GM12878 (cell line): ENCODE measurements at regions not wholly inside any gene's neighbourhood (a gene's known extent, or its start where the extent isn't known, plus 50 kb on each side); places are given as distances from the start of the nearest gene placed in this dataset.

ENCODE experiments used
- ATAC-seq: fragments of 200-7000 bp; cut with Tn5 transposase; 3 replicates; pipeline ENCODE4 v1.9.1; 2020; ENCODE audit warnings: mild to moderate bottlenecking, moderate library complexity
- BruUV-seq: library from RNA; stranded (reverse); fragments of 400-500 nt; replicated peaks from 2 replicates; lab custom pipeline; 2021; lab: Mats Ljungman, UMichigan
- CTCF ChIA-PET: fragments of 300-600 bp; sonication (Branson Sonifier 250); formaldehyde crosslinking; extraction: SDS; loops from one replicate; lab custom pipeline; 2021; ENCODE audit warnings: inconsistent platforms; lab: Yijun Ruan, JAX
- POLR2A ChIA-PET: fragments of 350-600 bp; formaldehyde crosslinking; extraction: SDS; loops from one replicate; lab custom pipeline; 2021; ENCODE audit warnings: inconsistent platforms; lab: Charles Lee
- RAD21 ChIA-PET: fragments of 300-600 bp; sonication (Branson Sonifier 250); formaldehyde crosslinking; loops from one replicate; lab custom pipeline; 2023; ENCODE audit warnings: antibody characterized with exemption; ENCODE audit not compliant: unreplicated experiment; lab: Charles Lee
- SMC1A ChIA-PET: fragments of 300-600 bp; sonication (Branson Sonifier 250); formaldehyde crosslinking; loops from one replicate; lab custom pipeline; 2023; ENCODE audit not compliant: unreplicated experiment, uncharacterized antibody; lab: Charles Lee
- DNase-seq: peaks from one replicate; pipeline ENCODE4 v3.0.0-alpha.2; 2011; ENCODE audit warnings: low read depth, low spot score
- FAIRE-seq: peaks from 3 replicates; lab custom pipeline; 2011; peaks lifted over from hg19 to GRCh38; lab: Jason Lieb, UNC
- H2AFZ ChIP-seq: 2 replicates; pipeline ENCODE4 v1.6.0; 2011; ENCODE audit warnings: low read depth, low read length, control low read depth; ENCODE audit not compliant: control insufficient read depth
- H3K27ac ChIP-seq: 2 replicates; pipeline ENCODE4 v1.5.1; 2011; ENCODE audit warnings: control low read depth; ENCODE audit not compliant: control insufficient read depth, insufficient read depth
- H3K27me3 ChIP-seq, 2 experiments: replicated peaks in 1 of 2; 2 replicates each; pipeline versions ENCODE4 v1.6.0 to v1.6.1; 2011; ENCODE audit warnings: low read length in 1 of 2; ENCODE audit not compliant: control insufficient read depth in 2 of 2, insufficient read depth in 2 of 2
- H3K36me3 ChIP-seq, 2 experiments: 2 replicates each; pipeline ENCODE4 v1.5.1; 2011; ENCODE audit warnings: low read length in 1 of 2; ENCODE audit not compliant: control insufficient read depth in 2 of 2, insufficient read depth in 2 of 2
- H3K4me1 ChIP-seq: 2 replicates; pipeline ENCODE4 v1.6.1; 2011; ENCODE audit warnings: mild to moderate bottlenecking, low read length, moderate library complexity, mixed read lengths; ENCODE audit not compliant: control insufficient read depth, insufficient read depth
- H3K4me2 ChIP-seq: 2 replicates; pipeline ENCODE4 v1.6.0; 2011; ENCODE audit warnings: control low read depth; ENCODE audit not compliant: control insufficient read depth, insufficient read depth
- H3K4me3 ChIP-seq: fragments of 200-600 bp; sonication (generic); 2 replicates; pipeline ENCODE4 v1.5.1; 2016
- H3K79me2 ChIP-seq: 2 replicates; pipeline ENCODE4 v1.6.0; 2011; ENCODE audit warnings: low read length; ENCODE audit not compliant: control insufficient read depth, insufficient read depth
- H3K9ac ChIP-seq: 2 replicates; pipeline ENCODE4 v1.8.0; 2011; ENCODE audit warnings: low read length, control low read depth, mixed read lengths; ENCODE audit not compliant: control insufficient read depth, insufficient read depth
- H3K9me3 ChIP-seq: replicated peaks from 3 replicates; pipeline ENCODE4 v1.5.1; 2011; ENCODE audit warnings: mild to moderate bottlenecking, low read length; ENCODE audit not compliant: control insufficient read depth, insufficient read depth
- H4K20me1 ChIP-seq: 2 replicates; pipeline ENCODE4 v1.6.0; 2011; ENCODE audit not compliant: control insufficient read depth, insufficient read depth
- ASH2L ChIP-seq: fragments of 300-600, 200-600 bp; sonication (generic); IDR thresholded peaks from 2 replicates; pipeline ENCODE4 v1.6.1; 2017; ENCODE audit warnings: low read depth, mild to moderate bottlenecking, borderline replicate concordance
- BCL3 ChIP-seq: IDR thresholded peaks from 2 replicates; pipeline ENCODE4 v1.6.1; 2011; ENCODE audit warnings: borderline replicate concordance, low read depth, mild to moderate bottlenecking, moderate library complexity, low read length; ENCODE audit not compliant: insufficient read depth, poor library complexity, severe bottlenecking
- CHD2 ChIP-seq: IDR thresholded peaks from 2 replicates; pipeline ENCODE4 v1.6.1; 2011; ENCODE audit warnings: low read depth, low read length, improper control_type of control experiment, borderline replicate concordance
- E4F1 ChIP-seq: fragments of 450-650 bp; IDR thresholded peaks from 2 replicates; pipeline ENCODE4 v1.6.1; 2018; ENCODE audit warnings: borderline replicate concordance, mild to moderate bottlenecking; ENCODE audit not compliant: partially characterized antibody
- EGR1 ChIP-seq, 2 experiments: IDR thresholded peaks; 1 replicate in 1 of 2; 2 replicates in 1 of 2; pipeline ENCODE4 v1.6.1; 2011 to 2012; ENCODE audit warnings: low read depth in 2 of 2, low read length in 2 of 2, borderline replicate concordance in 1 of 2, mild to moderate bottlenecking in 1 of 2, moderate library complexity in 1 of 2
- IKZF1 ChIP-seq: fragments of 450-650 bp; conservative IDR thresholded peaks from 2 replicates; pipeline ENCODE4 v1.6.1; 2017; ENCODE audit warnings: antibody characterized with exemption, mild to moderate bottlenecking
- POLR2A ChIP-seq: IDR thresholded peaks from 2 replicates; pipeline ENCODE4 v1.6.1; 2011; ENCODE audit warnings: low read depth, mild to moderate bottlenecking, low read length
- SMARCA5 ChIP-seq: fragments of 450-650 bp; IDR thresholded peaks from 2 replicates; pipeline ENCODE4 v1.6.1; 2017; ENCODE audit warnings: mild to moderate bottlenecking
- TCF12 ChIP-seq: IDR thresholded peaks from 2 replicates; pipeline ENCODE4 v1.6.1; 2011; ENCODE audit warnings: low read depth, mild to moderate bottlenecking, low read length
- ZBTB33 ChIP-seq: fragments of 450-650 bp; IDR thresholded peaks from 2 replicates; pipeline ENCODE4 v1.6.1; 2017; ENCODE audit warnings: mild to moderate bottlenecking
- in situ Hi-C: fragments of 300-500 bp; cut with MboI; formaldehyde crosslinking; loops from 9 replicates; pipeline ENCODE4 v1.14.3; 2018; ENCODE audit warnings: mixed read lengths
- intact Hi-C: fragments of 100-400 bp; cut with micrococcal nuclease; formaldehyde crosslinking; loops from one replicate; pipeline ENCODE4 v1.14.2; 2022; ENCODE audit not compliant: unreplicated experiment
- TF ChIP-seq, protein P1 (sequence below): IDR thresholded peaks from 2 replicates; pipeline ENCODE4 v1.6.1; 2012; ENCODE audit warnings: mild to moderate bottlenecking, low read depth, low read length
- TF ChIP-seq, protein P2 (sequence below): fragments of 450-650 bp; IDR thresholded peaks from 2 replicates; pipeline ENCODE4 v1.6.1; 2017; ENCODE audit warnings: low read depth, mild to moderate bottlenecking, moderate library complexity

DNA sequence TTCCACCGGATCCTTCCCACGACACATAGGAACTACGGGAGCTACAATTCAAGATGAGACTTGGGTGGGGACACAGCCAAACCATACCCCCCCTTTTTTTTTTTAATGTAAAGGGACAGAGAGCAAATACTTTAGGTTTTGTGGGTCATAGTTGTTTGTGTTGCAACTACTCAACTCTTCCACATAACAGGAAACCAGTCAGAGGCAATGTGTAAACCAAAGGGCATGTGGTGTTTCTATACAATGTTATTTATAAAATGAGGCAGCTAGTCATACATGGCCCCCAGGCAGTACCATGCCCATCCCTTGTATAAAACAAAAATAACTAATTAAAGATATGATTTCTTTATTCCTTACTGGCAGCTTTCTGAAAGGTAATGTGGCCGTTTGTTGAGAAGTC, 845.4 kb upstream of the ADAMTS5 start (continued):
- TF ChIP-seq, protein P1, sequence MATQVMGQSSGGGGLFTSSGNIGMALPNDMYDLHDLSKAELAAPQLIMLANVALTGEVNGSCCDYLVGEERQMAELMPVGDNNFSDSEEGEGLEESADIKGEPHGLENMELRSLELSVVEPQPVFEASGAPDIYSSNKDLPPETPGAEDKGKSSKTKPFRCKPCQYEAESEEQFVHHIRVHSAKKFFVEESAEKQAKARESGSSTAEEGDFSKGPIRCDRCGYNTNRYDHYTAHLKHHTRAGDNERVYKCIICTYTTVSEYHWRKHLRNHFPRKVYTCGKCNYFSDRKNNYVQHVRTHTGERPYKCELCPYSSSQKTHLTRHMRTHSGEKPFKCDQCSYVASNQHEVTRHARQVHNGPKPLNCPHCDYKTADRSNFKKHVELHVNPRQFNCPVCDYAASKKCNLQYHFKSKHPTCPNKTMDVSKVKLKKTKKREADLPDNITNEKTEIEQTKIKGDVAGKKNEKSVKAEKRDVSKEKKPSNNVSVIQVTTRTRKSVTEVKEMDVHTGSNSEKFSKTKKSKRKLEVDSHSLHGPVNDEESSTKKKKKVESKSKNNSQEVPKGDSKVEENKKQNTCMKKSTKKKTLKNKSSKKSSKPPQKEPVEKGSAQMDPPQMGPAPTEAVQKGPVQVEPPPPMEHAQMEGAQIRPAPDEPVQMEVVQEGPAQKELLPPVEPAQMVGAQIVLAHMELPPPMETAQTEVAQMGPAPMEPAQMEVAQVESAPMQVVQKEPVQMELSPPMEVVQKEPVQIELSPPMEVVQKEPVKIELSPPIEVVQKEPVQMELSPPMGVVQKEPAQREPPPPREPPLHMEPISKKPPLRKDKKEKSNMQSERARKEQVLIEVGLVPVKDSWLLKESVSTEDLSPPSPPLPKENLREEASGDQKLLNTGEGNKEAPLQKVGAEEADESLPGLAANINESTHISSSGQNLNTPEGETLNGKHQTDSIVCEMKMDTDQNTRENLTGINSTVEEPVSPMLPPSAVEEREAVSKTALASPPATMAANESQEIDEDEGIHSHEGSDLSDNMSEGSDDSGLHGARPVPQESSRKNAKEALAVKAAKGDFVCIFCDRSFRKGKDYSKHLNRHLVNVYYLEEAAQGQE: no peak
- TF ChIP-seq, protein P2, sequence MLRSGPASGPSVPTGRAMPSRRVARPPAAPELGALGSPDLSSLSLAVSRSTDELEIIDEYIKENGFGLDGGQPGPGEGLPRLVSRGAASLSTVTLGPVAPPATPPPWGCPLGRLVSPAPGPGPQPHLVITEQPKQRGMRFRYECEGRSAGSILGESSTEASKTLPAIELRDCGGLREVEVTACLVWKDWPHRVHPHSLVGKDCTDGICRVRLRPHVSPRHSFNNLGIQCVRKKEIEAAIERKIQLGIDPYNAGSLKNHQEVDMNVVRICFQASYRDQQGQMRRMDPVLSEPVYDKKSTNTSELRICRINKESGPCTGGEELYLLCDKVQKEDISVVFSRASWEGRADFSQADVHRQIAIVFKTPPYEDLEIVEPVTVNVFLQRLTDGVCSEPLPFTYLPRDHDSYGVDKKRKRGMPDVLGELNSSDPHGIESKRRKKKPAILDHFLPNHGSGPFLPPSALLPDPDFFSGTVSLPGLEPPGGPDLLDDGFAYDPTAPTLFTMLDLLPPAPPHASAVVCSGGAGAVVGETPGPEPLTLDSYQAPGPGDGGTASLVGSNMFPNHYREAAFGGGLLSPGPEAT: no peak
- TF ChIP-seq BCL3: no peak

- ATAC-seq: no peak
- H3K79me2 ChIP-seq: no peaks in the 10 kb centered on the region
- H3K36me3 ChIP-seq: no peaks in the 10 kb centered on the region
- no TSS peak for BruUV-seq
- ChIA-PET SMC1A (no interaction called here), CTCF (no interaction called here), RAD21 (no interaction called here), POLR2A (no interaction called here)
- H3K9me3 ChIP-seq: no peaks in the 10 kb centered on the region; the same call in 2 of the 3 replicates
- no peak overlapping the region for H3K4me3 ChIP-seq
- DNase-seq: no peak
- H3K4me1 ChIP-seq: no peaks in the 10 kb centered on the region
- H3K27ac ChIP-seq: no peak overlapping the region
- intact Hi-C loops (no loop called here), in situ Hi-C loops (no loop called here)
- H2AFZ ChIP-seq: no peak overlapping the region
- no peak overlapping the region for H3K9ac ChIP-seq
- H3K4me2 ChIP-seq: no peak overlapping the region
- no peak for FAIRE-seq
- no peaks in the 10 kb centered on the region for H3K27me3 ChIP-seq
- no peaks in the 10 kb centered on the region for H4K20me1 ChIP-seq
- no peak for TF ChIP-seq ZBTB33
- TF ChIP-seq E4F1: no peak
- TF ChIP-seq CHD2: no peak
- no peak for TF ChIP-seq ASH2L
- no peak for TF ChIP-seq POLR2A
- no peak for TF ChIP-seq SMARCA5
- no peak for TF ChIP-seq EGR1 (IDR thresholded peaks at IDR 0.05; ENCODE audit: borderline replicate concordance in 1 of 2, low read depth in 2 of 2, low read length in 2 of 2)
- TF ChIP-seq TCF12: no peak
- no peak for TF ChIP-seq IKZF1
Measured at GRCh38 chr21:27808923-27809322, 842.0 kb upstream of the ADAMTS5 start.
